ENCODE measurements at regions not wholly inside any gene's neighbourhood (a gene's known extent, or its start where the extent isn't known, plus 50 kb on each side); places are given as distances from the start of the nearest gene placed in this dataset.
"Not testable (repeated sequence)": the region's sequence is repeated elsewhere in the genome, so short reads cannot be mapped to it uniquely, and the experiment has no call there.

DNA sequence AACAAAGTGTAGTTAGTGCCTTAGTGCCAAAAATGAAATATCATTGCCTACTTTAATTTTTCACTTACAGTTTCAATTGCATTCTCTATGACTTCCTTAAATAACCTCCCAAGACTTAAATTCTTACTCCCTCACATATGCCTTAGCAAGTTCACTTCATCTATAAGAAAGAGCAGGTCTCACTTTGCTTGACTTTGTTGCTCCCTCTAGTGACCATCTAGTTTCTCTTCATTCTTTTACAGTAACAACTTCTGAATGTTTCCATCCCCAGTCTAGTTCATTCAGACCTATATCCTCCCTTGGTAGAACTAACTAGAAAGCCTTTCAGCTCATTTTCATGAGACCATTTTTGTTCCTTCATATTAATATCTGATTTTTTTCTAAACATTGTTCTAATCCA, 2377.6 kb downstream of the EPHA3 start:
- H3K9me3 Mint-ChIP-seq: not testable (repeated sequence)

GRCh38 chr3:91485891-91486290, 2378.5 kb downstream of the EPHA3 start:
- H3K9me3 Mint-ChIP-seq; H3K27ac Mint-ChIP-seq (ENCODE audit: unreplicated experiment); H3K4me1 Mint-ChIP-seq; DNase-seq (ENCODE audit: low read depth, low spot score); H3K27me3 Mint-ChIP-seq (ENCODE audit: low read depth); H3K4me3 Mint-ChIP-seq; H3K36me3 Mint-ChIP-seq (ENCODE audit: low read depth): not testable (repeated sequence)

More for the DNA sequence above, 2377.6 kb downstream of the EPHA3 start:
- not testable (repeated sequence) for H3K27me3 Mint-ChIP-seq (ENCODE audit: low read depth); H3K4me1 Mint-ChIP-seq; H3K4me3 Mint-ChIP-seq; DNase-seq (ENCODE audit: low read depth, low spot score); H3K27ac Mint-ChIP-seq (ENCODE audit: unreplicated experiment); H3K36me3 Mint-ChIP-seq (ENCODE audit: low read depth)
- TF ChIP-seq CTCF (conservative IDR thresholded peaks at IDR 0.05): peak; percentile 21

DNA sequence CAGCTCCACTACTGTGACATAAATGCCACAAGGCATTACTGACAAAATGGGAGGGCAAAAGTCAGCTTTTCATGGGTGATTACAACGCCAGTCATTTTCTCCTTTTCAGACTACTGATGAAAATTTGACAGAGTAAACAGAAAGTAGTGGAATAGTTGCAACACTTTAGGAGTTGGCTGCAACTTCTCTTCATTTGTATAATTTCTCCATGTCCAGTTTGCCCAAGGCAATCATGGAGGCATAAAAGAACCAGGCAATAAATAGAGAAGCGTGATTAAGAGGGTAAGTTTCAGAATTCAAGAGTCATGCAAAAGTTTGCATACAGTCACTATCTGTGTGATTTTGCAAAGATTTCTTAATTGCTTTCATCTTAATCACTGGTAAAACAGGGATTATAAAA, 2390.3 kb downstream of the EPHA3 start:
- not testable (repeated sequence) for H3K4me3 Mint-ChIP-seq; H3K4me1 Mint-ChIP-seq; DNase-seq (ENCODE audit: low read depth, low spot score); H3K27ac Mint-ChIP-seq (ENCODE audit: unreplicated experiment); H3K27me3 Mint-ChIP-seq (ENCODE audit: low read depth); H3K36me3 Mint-ChIP-seq (ENCODE audit: low read depth); H3K9me3 Mint-ChIP-seq

DNA sequence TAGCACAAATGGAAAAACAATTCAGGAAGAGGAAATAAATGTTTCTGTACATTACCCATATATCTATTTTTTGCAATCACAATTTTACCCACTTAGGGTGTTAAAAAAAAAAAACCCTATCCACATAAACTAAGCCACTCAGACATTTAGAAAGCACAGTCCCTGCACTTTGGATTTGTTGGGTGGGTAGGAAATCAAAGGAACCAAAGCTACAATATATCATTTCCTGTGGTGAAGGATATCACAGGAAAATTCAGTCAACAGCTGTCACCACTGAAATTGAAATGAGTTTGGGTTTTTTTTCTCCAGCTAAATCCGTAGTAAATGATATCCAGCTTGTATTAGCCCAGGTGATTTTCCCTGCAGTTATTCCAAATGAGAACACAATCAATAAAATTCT, 2392.4 kb downstream of the EPHA3 start:
- H3K4me1 Mint-ChIP-seq; H3K9me3 Mint-ChIP-seq; H3K36me3 Mint-ChIP-seq (ENCODE audit: low read depth); H3K27ac Mint-ChIP-seq (ENCODE audit: unreplicated experiment); DNase-seq (ENCODE audit: low read depth, low spot score); H3K4me3 Mint-ChIP-seq; H3K27me3 Mint-ChIP-seq (ENCODE audit: low read depth): not testable (repeated sequence)

- H3K27ac Mint-ChIP-seq (ENCODE audit: unreplicated experiment); H3K27me3 Mint-ChIP-seq (ENCODE audit: low read depth); H3K4me1 Mint-ChIP-seq; H3K9me3 Mint-ChIP-seq; H3K36me3 Mint-ChIP-seq (ENCODE audit: low read depth); H3K4me3 Mint-ChIP-seq; DNase-seq (ENCODE audit: low read depth, low spot score): not testable (repeated sequence)
Observed at GRCh38 chr3:91504874-91505273, 2397.5 kb downstream of the EPHA3 start.

Measured in neural crest cell (in vitro differentiated cells).